Subcutaneous abdominal adipose tissue (tissue), 5 donors: ENCODE measurements at regions not wholly inside any gene's neighbourhood (a gene's known extent, or its start where the extent isn't known, plus 50 kb on each side); places are given as distances from the start of the nearest gene placed in this dataset.

Experiments
- H3K27ac ChIP-seq: one replicate; pipeline ENCODE4 v1.7.0; 2013; ENCODE audit warnings: low read depth, mild to moderate bottlenecking, inconsistent platforms, low read length, moderate library complexity
- H3K27me3 ChIP-seq, 5 donors: one replicate each; pipeline ENCODE4 v1.7.0; 2013; ENCODE audit warnings: low read length in 5 of 5, inconsistent platforms in 1 of 5; ENCODE audit not compliant: control insufficient read depth in 5 of 5, insufficient read depth in 4 of 5
- H3K36me3 ChIP-seq, 5 donors: one replicate each; pipeline ENCODE4 v1.7.0; 2013; ENCODE audit warnings: low read length in 5 of 5; ENCODE audit not compliant: control insufficient read depth in 5 of 5, insufficient read depth in 5 of 5
- H3K4me1 ChIP-seq, 5 donors: one replicate each; pipeline ENCODE4 v1.7.0; 2013; ENCODE audit warnings: low read length in 5 of 5, mild to moderate bottlenecking in 3 of 5, moderate library complexity in 1 of 5; ENCODE audit not compliant: control insufficient read depth in 5 of 5, insufficient read depth in 5 of 5
- H3K4me3 ChIP-seq, 5 donors: one replicate each; pipeline ENCODE4 v1.7.0; 2013; ENCODE audit warnings: low read length in 5 of 5, low read depth in 1 of 5
- H3K9ac ChIP-seq, 5 donors: one replicate each; pipeline ENCODE4 v1.7.0; 2013; ENCODE audit warnings: low read length in 5 of 5, mild to moderate bottlenecking in 4 of 5, moderate library complexity in 3 of 5
- H3K9me3 ChIP-seq, 5 donors: one replicate each; pipeline ENCODE4 v1.7.0; 2013; ENCODE audit warnings: low read length in 5 of 5; ENCODE audit not compliant: control insufficient read depth in 5 of 5
- donor health status: healthy.
- donor health status: healthy.
- donor health status: healthy.
- donor health status: healthy.
- donor health status: healthy.

DNA sequence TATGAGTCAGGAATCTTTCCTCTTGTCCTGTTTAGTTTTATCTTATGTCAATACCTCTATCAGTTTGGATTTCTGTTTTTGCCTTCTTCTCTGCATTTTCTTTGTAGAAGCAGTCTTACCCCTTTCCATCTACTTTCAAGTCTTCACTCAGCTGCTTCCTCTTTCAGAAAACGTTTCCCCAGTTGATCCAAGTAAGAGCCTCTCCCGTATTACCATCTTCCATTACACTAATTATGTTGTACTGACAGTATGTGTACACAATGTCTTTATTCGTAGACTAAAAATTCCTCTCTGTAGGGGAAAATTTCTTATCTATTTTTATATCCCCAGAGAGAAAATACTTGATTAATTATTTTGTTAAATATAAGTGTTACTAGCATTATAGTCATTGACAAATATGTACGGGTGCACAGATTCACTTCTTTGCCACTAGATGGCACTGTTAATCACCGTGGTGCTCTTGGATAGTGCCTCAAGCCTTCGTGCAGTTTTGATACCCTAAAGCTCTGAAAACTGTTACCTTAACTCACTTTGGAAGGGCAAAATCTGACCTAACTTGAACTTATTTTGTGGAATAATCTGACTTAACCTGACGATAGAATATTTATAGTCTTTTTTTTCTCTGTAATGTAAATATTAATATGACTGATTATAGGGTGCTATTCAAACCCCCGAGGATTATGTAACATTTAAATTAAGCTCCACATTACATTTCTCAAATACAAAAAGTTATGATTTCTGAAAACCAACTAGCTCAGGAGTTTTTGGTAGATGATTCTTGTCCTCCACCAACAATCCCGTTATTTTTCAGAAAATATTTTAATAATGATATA is 74.2 kb upstream of the POU1F1 start:
- no peak overlapping the region for H3K4me3 ChIP-seq
- no peaks in the 10 kb centered on the region for H3K4me1 ChIP-seq
- H3K9ac ChIP-seq, result no peak overlapping the region
- H3K27me3 ChIP-seq, result no peaks in the 10 kb centered on the region
- H3K9me3 ChIP-seq, result no peaks in the 10 kb centered on the region
- H3K27ac ChIP-seq, result no peak overlapping the region
- no peaks in the 10 kb centered on the region for H3K36me3 ChIP-seq

DNA sequence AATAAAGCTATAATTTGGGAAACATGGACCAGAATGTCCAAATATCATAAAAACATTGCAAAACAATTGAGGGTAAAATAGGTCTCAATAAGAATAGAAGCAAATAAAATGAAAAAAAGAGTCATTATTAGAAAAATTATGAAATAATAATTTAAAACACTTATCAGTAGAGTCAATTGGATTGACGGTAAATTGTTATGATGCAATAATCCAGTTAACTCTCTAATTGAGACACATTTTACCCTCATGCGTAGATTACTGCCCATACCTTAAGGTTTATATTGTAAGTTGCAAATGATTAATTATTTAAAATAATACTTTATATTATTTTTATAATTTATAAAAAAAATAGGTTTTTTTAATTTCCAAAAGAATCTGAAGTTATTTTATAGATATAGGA is 73.4 kb upstream of the POU1F1 start:
- no peaks in the 10 kb centered on the region for H3K9me3 ChIP-seq
- H3K27me3 ChIP-seq, result no peaks in the 10 kb centered on the region
- H3K4me1 ChIP-seq, result no peaks in the 10 kb centered on the region
- no peak overlapping the region for H3K9ac ChIP-seq
- H3K4me3 ChIP-seq, result no peak overlapping the region
- no peak overlapping the region for H3K27ac ChIP-seq
- H3K36me3 ChIP-seq, result no peaks in the 10 kb centered on the region

DNA sequence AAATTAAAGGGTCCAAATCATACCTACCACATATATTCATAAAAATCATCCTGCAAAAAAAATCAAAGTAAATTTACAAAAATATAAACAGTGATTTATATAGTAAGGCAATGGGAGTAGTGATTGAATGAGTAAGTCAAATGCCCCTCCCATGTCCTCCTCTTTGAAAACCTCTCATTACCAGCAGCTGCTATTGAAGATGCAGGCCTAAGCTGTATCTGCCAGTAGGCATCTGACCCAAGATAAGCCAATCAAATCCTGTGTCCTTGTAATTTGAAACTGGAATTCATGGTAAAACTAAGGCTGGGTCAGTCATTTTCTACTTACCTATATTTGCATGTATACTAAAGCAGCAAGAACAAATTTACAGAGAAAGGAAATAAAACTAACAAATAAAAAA is 60.4 kb upstream of the POU1F1 start:
- Histone ChIP-seq H3K4me1 (no peaks in the 10 kb centered on the region), H3K27me3 (no peaks in the 10 kb centered on the region), H3K4me3 (no peak overlapping the region), H3K9ac (no peak overlapping the region), H3K36me3 (no peaks in the 10 kb centered on the region), H3K27ac (no peak overlapping the region), H3K9me3 (no peaks in the 10 kb centered on the region)

DNA sequence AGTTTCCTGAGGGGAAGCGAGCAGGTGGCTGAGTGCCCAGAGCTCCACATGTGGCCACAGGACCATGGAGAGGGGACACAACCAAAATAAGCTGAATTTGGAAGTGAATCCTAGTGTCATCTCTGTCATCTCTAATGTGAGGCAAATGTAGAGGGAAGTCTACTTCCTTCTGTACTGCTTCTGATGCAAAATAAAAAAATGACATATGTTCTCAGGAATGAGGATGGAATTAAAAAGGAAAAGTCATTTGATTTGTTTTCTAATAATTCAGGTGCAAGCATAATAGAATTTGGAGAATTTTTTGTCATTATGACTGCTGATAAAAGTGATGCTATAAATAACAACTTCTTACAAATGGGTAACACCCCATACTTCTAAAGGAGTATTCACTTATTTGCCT is 59.5 kb upstream of the POU1F1 start:
- no peaks in the 10 kb centered on the region for H3K9me3 ChIP-seq
- no peak overlapping the region for H3K4me3 ChIP-seq
- H3K36me3 ChIP-seq, result no peaks in the 10 kb centered on the region
- no peak overlapping the region for H3K9ac ChIP-seq
- H3K27me3 ChIP-seq, result no peaks in the 10 kb centered on the region
- no peak overlapping the region for H3K27ac ChIP-seq
- no peaks in the 10 kb centered on the region for H3K4me1 ChIP-seq

DNA sequence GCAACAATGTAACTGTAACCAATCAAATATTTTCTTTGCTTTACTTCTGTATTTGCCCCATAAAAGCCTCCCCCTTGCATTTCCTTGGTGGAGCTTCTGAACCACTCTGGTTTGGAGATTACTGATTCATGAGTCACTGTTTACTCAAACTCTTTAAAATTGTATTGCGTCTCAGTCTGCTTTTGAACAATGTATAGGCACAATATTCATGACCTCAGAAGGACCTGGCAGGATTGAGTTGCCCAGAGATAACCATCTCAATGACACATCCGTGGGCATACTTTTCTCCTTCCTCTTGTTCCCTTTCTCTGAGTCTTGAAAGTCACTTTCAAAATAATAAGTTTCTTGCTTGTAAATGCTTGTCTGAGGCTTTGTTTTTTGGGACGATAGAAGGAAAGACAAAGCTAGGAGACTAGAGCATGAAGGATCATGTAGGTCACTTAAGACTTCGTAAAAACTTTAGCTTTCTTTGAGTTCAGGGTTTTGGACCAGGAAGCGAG is 57.1 kb upstream of the POU1F1 start:
- H3K4me1 ChIP-seq, result no peaks in the 10 kb centered on the region
- no peak overlapping the region for H3K9ac ChIP-seq
- H3K27ac ChIP-seq, result no peak overlapping the region
- no peaks in the 10 kb centered on the region for H3K36me3 ChIP-seq
- no peak overlapping the region for H3K4me3 ChIP-seq
- H3K27me3 ChIP-seq, result no peaks in the 10 kb centered on the region
- H3K9me3 ChIP-seq, result no peaks in the 10 kb centered on the region

DNA sequence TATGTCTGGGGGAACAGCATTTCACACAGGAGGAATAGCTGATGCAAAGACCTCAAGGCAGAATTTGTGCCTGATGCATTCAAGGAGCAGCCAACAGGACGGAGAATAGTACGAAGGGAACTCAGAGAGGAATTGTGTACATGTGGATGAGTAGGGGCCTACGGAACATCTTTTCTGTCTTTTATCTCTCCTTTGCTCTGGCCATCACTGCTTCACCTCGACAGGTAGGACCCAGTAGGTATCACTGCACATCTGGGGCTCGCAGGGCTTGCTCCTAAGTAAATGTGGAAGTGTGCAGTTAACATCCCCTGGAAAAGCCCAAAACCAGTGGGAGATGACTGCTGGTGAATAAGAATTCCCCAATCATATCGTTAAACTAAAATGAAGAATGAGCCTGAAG is 56.4 kb upstream of the POU1F1 start:
- H3K4me1 ChIP-seq, result no peaks in the 10 kb centered on the region
- no peak overlapping the region for H3K9ac ChIP-seq
- H3K36me3 ChIP-seq, result no peaks in the 10 kb centered on the region
- no peaks in the 10 kb centered on the region for H3K27me3 ChIP-seq
- H3K27ac ChIP-seq, result no peak overlapping the region
- no peak overlapping the region for H3K4me3 ChIP-seq
- no peaks in the 10 kb centered on the region for H3K9me3 ChIP-seq

DNA sequence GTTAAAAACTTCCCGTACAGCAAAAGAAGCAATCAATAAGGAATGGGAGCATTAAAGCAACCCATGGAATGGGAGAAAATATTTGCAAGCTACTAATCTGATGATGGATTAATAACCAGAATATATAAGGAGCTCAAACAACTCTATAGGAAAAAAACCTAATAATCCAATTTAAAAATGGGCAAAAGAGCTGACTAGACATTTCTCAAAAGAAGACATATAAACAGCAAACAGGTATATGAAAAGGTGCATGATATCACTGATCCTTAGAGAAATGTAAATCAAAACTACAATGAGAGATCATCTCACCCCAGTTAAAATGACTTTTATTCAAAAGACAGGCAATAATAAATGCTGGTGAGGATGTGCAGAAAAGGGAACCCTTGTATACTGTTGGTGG is 52.7 kb upstream of the POU1F1 start:
- peaks cover 0 to 2% (median 0%) of the 10 kb centered on the region in 5 donors for H3K27me3 ChIP-seq
- peaks cover 0 to 3% (median 0%) of the 10 kb centered on the region in 5 donors for H3K9me3 ChIP-seq
- H3K36me3 ChIP-seq, result no peaks in the 10 kb centered on the region

More for the DNA sequence above, 52.7 kb upstream of the POU1F1 start:
- Histone ChIP-seq H3K9ac (no peak overlapping the region), H3K4me3 (no peak overlapping the region), H3K27ac (no peak overlapping the region), H3K4me1 (no peaks in the 10 kb centered on the region)
